ENCODE measurements at regions not wholly inside any gene's neighbourhood (a gene's known extent, or its start where the extent isn't known, plus 50 kb on each side); places are given as distances from the start of the nearest gene placed in this dataset.

- TF ChIP-seq, protein P1, sequence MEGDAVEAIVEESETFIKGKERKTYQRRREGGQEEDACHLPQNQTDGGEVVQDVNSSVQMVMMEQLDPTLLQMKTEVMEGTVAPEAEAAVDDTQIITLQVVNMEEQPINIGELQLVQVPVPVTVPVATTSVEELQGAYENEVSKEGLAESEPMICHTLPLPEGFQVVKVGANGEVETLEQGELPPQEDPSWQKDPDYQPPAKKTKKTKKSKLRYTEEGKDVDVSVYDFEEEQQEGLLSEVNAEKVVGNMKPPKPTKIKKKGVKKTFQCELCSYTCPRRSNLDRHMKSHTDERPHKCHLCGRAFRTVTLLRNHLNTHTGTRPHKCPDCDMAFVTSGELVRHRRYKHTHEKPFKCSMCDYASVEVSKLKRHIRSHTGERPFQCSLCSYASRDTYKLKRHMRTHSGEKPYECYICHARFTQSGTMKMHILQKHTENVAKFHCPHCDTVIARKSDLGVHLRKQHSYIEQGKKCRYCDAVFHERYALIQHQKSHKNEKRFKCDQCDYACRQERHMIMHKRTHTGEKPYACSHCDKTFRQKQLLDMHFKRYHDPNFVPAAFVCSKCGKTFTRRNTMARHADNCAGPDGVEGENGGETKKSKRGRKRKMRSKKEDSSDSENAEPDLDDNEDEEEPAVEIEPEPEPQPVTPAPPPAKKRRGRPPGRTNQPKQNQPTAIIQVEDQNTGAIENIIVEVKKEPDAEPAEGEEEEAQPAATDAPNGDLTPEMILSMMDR (conservative IDR thresholded peaks at IDR 0.05; ENCODE audit: low read length), result no peak
- TF ChIP-seq EZH2phosphoT487 (IDR thresholded peaks at IDR 0.05; ENCODE audit: borderline replicate concordance, low read depth, low read length), result no peak
Measured at GRCh38 chr10:76628801-76629200, 1008.8 kb downstream of the KCNMA1 start.
